IPS-NIHi7 (cell line): ENCODE measurements at regions not wholly inside any gene's neighbourhood (a gene's known extent, or its start where the extent isn't known, plus 50 kb on each side); places are given as distances from the start of the nearest gene placed in this dataset.
"Not testable (repeated sequence)": the region's sequence is repeated elsewhere in the genome, so short reads cannot be mapped to it uniquely, and the experiment has no call there.

Experiments used
- DNase-seq: peaks from one replicate; pipeline ENCODE4 v3.0.0; 2012; ENCODE audit warnings: mixed read lengths; ENCODE audit errors: extremely low spot score

DNA sequence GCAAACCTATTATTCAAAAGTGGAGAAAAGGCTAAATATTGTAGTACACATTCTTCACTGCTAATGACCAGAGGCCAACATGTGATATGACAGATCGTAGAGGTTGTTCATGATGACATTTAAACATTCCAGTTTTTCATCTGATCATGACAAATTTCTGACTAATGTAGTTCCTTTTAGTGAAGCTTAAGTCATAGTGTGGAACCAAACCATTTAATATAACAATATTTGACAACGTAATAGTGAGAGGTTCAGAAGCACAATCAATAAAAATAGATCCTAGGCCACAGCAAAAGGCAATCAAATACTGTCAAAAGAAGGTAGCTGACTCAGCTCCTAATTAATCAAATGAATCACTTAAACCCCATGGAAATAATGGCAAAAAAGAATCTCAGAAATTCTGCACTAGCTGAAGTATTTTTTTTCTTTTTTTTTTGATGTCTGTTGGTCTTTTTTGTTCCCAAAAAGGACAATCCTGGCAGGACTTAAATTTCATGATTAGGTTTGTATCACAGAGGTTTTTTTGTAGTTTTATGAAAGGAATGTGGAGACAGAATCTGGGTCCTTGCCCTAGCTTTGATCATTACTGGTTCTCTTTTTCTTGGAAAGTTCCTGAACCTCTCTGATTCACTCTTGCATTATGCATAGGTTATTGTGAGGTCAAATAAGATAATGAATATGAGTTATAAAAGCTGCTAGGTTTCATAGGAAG is 795.0 kb downstream of the DTWD2 start:
- no peak for DNase-seq

DNA sequence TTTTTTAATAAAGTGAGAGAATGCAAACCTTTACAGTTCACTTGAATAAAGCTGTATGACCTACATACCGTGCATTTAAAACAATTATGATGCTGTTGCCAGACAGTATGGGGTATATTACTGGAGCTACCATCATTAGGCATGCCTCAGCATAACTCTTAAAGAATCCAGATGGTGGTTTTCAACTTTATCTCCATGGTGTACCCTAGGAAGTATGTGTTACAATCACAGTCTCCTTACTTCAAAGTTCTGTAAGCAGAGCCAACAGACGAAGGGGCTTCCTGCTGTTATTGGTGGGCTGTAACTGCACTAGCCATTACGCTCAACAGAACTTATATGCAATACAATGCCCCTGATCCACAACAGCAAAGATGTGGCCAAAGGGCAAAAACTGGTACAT is 803.3 kb downstream of the DTWD2 start:
- DNase-seq, result no peak

DNA sequence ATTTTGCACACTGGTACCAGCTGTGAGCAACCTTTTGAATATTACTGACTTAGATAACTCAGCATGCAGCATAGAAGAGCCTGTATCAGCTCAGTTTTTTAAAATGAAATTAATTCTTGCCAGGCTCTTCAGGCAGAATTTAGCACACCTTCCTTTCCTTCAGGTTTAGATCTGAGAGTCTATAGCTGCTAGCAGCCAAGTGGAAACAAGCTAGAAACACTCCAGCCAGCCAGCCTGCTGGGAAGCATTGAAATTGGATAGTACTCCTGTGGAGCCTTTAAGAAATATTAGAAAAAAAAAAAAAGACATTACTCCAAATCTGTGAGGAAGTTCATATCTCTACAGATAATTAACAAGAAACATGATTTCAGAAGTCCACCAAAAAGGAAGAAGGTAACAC is 812.2 kb downstream of the DTWD2 start:
- no peak for DNase-seq

DNA sequence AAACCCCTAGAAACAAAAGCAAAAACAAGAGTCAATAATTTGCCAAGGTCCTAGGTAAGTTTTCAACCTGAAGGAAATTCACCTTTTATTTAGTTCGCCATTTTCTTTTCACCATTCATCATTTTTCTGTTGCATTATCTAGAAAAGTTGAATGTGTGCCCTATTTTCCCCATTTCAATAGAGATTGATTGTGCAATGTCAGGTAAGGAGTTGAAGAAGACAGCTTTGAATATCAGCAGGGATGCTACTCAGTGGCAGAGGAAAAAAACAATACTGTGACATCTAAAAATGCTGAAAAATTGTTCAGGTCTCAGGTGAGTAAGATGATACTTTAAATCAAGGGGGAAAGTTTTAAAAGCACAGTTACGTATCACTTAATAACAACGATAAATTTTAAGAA is 813.7 kb downstream of the DTWD2 start:
- DNase-seq, result no peak

DNA sequence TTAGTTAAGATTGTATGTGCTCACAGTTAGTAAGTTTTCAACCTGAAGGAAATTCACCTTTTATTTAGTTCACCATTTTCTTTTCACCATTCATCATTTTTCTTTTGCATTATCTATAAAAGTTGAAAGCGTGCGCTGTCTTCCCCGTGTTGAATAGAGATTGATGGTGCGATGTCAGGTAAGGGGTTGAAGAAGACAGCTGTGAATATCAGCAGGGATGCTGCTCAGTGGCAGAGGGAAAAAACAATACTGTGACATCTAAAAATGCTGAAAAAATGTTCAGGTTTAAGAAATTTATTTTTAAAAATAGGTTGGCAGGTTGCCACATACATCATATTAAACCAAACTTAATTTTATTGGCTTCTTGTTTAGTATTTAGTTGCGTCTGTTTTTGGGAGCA is 815.0 kb downstream of the DTWD2 start:
- no peak for DNase-seq

DNA sequence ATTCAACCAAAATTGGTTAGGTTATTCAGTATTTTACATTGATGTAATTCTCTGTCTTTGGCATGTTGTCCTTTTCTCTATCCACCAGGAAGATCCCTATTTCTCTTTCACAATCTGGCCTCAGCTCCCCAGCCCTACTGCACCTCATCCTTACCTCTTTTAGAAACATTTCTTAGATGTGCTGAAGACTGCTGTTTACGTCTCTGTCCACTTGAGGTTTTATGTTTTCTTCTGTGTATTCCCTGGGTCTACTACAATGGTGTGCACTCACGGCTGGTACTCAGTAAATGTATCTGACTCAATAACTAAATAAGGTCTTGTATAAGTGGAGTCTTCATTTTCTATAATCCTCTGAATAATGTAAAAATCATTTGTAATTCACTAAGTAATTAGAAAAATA is 822.7 kb downstream of the DTWD2 start:
- no peak for DNase-seq

DNA sequence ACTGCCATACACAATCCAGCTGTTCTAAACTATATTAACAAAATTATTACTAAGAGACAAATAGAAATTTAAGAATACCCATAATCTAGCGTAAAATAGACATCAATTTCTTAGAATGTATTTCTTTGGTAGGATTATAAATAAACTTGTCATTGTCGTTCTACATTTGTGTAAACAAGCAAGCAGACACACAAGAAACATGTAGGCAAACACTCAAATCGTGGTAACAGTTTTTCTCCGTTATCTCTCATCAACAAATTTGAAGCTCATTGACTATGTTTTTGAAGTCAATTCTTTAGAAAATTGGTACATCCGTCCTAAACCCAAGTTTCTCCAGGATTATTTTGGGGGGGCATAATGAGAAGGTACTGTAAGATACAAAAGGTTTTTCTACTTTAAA is 832.2 kb downstream of the DTWD2 start:
- no peak for DNase-seq

DNA sequence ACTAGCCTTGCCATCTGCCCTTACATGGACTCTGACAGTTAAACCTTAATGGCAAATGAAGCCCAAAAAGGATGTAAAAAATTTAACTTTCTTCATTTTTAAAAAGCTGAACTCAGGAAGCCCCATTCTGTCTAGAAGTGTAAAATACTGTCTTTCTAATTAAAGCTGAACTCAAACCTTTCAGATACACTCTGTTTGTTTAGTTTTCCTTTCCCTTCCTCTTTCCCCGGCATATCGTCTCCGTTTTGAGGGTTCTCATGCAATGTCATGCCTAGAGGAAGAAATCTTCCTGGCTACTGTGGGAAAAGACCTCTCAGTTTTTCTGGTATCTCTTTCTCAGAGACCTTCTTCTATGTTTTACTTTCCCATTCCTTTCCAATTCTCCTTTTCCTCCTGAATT is 841.5 kb downstream of the DTWD2 start:
- no peak for DNase-seq

DNA sequence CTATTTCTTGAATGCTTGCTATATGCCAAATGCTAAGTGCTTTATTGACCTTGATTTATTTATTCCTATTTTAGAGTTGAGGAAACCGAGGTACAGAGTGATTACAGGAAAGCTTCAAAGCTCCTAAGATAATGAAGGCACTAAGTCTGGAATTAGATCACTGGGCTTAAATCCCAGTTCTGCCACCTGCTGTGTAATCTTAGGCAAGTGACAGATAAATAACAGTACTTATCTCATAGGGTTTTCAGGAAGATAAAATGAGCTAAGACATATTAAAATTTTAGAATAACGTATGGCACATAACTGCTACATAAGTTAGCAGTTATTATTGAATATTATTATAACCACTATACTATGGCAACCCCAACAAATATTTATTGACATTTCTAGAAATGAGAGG is 843.8 kb downstream of the DTWD2 start:
- no peak for DNase-seq

DNA sequence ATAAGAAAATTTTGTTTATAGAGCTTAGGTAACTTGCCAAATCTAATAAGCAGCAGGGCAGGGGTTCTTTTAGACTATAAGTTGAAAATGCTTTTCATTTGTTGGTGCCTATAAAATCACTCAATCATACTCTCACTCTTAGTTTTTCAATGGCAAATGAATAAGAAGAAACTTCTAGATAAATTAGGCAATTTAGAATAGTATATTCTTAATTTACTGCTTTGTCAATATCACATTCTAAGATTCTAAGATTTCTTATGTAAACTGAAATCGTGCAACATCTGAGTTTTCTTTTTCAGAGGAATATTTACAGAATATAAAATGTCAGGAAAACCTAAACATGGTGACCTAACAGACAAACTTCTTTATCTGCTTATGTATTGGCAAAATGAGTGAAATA is 849.0 kb downstream of the DTWD2 start:
- no peak for DNase-seq

DNA sequence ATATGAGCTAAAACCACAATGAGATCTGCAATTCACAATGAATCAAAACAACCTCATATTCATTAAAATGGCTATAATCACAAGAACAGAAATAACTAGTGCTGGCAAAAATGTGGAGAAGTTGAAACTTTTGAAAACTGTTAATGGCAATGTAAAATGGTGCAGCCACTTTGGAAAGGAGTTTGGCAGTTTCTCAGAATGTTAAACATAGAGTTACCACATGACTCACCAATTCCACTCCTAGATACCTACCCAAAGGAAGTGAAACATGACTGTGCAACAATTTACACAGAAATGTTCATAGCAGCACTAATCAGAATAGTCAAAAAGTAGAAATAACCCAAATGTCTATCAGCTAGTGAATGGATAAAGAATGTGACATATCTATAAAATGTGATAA is 862.2 kb downstream of the DTWD2 start:
- no peak for DNase-seq

DNA sequence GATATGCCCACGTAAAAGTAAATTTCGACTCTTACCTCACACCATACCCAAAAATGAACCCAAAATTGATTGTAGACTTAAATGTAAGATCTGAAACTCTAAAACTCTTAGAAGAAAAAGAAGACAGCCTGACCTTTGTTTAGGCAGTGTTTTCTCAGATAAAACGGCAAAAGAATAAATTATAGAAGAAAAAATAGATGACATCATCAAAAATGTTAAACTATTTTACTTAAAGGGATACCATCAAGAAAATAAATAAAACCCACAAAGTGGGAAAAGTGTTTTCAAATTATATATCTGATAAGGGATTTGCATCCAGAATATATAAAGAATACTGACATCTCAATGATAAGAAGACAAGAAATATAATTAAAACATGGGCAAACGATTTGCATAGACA is 862.7 kb downstream of the DTWD2 start:
- no peak for DNase-seq

DNA sequence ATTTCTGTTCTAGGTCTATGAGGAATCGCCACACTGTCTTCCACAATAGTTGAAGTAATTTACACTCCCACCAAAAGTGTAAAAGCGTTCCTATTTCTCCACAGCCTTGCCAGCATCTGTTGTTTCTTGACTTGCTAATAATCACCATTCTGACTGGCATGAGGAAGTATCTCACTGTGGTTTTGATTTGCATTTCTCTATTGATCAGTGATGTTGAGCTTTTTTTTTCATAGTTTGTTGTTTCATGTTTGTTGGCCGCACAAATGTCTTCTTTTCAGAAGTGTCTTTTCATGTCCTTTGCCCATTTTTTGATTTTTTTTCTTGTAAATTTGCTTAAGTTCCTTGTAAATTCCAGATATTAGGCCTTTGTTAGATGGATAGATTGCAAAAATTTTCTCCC is 867.1 kb downstream of the DTWD2 start:
- DNase-seq, result no peak

DNA sequence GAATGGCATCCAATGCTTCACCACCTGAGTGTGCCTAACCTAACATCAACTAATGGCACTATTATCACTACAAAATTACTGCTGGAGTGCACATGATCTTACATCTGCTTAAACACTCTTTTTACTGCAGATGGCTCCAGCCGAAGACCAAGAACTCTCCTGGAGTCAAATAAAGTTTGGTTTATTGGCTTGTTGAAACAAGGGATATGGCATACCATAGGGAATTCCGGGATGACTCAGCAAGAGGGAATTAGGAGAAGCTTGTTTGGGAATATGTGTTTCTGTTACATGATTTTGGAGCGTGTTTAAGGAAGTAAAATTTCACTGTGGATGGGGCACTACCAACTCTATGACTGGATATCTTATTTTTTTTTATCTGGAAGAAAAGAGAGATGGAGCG is 872.6 kb downstream of the DTWD2 start:
- no peak for DNase-seq

DNA sequence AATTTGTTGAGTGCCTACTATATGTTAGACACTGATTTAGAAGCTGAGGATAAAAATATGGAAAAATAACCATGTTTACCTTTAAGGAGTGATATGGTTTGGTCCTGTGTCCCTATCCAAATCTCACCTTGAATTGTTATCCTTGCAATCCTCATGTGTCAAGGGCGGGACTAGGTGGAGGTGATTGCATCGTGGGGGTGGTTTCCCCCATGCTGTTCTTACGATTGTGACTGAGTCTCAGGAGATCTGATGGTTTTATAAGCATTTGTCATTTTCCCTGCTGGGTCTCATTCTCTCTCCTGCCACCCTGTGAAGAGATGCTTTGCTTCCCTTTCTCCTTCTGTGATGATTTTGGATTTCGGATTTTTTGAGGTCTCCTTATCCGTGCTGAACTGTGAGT is 876.4 kb downstream of the DTWD2 start:
- DNase-seq, result no peak

DNA sequence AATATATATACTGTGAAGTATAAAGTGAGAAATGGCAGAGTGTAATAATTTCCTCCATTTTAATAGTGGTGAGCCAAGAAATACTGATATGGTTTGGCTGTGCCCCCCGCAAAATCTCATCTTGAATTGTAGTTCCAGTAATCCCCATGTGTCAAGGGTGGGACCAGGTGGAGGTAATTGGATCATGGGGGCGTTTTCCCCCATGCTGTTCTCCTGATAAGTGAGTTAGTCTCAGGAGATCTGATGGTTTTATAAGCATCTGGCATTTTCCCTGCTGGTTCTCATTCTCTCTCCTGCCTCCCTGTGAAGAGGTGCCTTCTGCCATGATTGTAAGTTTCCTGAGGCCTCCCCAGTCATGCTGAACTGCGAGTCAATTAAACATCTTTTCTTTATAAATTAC is 881.1 kb downstream of the DTWD2 start:
- DNase-seq, result not testable (repeated sequence)

DNA sequence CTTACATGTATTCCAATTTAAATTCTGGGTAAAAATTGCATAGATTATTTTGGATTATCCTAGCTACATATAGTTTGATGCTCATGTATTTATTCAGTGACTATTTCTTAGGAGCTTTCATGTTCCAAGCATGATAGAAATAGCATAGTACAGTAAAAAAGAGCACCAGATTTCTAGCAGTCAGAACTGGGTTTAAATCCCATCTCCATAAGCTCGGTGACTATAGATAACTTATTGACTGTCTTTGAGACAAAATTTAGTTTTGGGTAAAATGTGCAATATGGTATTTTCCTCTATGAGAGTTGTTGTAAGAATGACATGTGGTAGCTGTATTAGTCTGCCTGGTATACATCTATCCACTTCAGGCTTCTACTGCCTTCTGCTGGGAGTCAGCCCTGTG is 889.6 kb downstream of the DTWD2 start:
- DNase-seq, result no peak

DNA sequence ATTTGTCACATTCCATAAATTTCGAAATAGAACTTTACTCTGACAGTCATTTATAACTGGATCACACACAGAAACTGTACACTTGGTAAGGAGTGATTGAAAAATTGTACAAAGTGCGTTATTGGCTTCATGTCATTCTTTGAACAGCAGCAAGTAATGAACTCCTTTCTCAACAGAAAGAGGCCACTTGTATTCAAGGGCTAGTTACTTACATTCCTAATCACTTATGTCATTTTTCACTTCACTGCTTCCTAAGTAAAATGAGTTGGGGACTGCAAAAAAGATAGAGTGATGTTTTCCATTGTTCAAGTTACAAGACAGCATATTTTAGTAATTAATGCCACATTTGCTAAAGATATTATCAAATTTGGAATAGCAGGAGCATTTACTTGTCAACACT is 893.2 kb downstream of the DTWD2 start:
- no peak for DNase-seq

DNA sequence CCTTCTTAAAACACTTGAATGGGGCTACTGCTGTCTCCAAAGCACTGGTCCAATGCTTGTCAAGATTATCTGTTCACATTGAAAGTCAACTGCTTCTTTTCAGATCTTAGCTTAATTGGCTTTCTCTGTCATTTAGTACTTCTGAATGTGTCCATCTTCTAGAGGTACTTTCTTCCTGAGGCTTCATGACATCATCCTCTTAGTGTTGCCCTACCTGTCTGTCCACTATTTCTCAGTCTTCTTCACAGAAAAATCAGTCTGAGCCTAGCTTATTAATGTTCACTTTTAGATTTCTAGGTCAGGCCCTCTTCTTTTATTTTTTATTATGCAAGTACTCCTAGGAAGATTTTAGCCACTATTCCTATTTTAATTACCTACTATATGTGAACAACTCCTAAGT is 899.9 kb downstream of the DTWD2 start:
- DNase-seq, result no peak

DNA sequence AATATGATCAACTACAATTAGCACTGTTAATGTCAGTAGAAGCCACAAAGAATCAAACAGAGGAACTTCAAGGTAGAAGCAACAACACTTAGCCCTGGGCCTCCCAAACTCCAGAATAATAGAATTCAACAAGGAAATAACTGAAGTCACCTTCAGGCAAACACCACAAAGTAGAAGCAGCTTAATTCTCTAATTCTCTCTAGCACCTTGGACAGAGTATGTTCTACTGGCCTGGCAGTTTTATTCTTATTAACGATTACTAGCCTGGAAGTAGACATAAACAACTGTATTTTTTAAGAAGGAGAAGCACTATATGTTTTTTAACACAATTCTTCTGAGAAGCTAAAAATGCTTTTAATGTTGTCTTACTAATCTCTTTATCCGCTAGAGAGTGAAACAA is 911.9 kb downstream of the DTWD2 start:
- no peak for DNase-seq

DNA sequence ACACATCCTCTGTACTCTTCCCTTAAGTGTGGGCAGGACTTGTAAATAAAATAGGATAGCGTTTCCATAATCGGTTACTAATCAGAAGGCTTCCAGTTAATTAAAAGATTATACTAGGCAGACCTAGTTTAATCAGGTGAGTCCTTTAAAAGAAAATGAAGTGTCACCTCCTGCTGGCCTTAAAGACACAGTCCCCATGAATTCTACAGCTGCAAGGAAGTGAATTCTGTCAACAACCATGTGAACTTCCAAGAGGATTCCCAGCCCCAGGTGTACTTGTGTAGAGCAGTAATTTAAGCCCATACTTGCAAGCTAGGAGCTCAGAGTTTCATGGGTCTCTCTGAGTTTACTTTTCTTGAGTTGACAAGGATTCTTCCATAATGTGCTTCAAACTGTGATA is 918.3 kb downstream of the DTWD2 start:
- no peak for DNase-seq

DNA sequence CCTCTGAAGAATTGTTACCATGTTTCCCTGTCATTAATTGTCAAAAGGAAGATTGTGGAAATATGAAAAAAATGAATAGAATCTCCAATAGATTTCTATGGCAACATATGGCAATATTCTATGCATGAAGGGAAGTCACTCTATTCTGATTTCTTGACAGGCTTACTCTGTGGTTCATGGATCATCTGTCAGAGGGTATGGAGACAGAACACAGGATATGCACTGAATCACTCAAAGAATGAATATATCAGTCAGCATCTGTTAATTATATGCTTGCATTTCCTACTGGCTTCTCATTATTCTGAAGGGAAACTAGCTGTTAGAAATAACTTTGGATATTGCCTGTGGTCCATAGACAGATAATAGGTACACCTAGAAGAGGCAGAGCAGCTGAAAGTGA is 918.9 kb downstream of the DTWD2 start:
- no peak for DNase-seq

DNA sequence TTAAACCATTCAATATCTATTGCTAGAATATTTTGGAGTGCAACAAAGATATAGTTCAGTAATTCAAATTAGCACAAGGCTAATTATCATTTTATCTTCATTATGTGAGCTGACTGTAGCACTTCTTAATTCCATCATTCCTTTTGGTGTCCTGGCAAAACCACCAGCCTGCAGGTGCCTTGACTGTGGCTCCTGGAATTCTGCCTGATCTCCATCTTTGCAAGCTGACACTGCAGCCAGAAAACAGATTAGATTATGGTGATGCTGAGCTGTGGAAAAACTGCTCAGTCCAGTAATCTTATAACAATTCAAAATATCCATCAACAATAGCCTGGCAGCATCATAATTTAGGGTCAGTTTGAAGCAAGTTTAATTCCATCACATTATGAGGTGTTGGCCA is 919.5 kb downstream of the DTWD2 start:
- DNase-seq, result no peak

DNA sequence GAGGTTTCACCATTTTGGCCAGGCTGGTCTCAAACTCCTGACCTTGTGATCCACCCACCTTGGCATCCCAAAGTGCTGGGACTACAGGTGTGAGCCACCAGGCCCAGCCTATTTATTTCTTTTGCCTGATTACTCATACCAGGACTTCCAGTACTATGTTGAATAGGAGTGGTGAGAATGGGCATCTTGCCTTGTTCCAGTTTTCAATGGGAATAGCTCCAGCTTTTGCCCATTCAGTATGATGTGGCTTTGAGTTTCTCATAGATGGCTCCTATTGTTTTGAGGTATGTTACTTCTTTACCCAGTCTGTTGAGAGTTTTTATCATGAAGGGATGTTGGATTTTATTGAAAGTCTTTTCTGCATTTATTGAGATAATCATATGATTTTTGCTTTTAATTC is 924.5 kb downstream of the DTWD2 start:
- not testable (repeated sequence) for DNase-seq

DNA sequence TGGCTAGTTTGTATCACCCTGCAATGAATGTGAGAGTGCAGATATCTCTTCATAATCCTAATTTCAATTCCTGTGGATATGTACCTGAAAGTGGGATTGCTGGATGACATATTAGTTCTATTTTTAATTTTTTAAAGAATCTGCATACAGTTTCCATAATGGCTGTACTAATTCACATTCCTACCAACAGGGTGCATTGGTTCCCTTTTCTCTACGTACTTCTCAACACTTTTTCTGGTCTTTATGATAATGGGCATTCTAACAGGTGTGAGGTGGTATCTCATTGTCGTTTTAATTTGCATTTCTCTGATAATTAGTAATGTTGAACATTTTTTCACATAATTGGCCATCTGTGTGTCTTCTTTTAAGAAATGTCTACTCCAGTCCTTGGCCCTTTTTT is 927.5 kb downstream of the DTWD2 start:
- DNase-seq, result no peak
